ENCODE measurements at regions not wholly inside any gene's neighbourhood (a gene's known extent, or its start where the extent isn't known, plus 50 kb on each side); places are given as distances from the start of the nearest gene placed in this dataset.

- TF ChIP-seq, protein P1, sequence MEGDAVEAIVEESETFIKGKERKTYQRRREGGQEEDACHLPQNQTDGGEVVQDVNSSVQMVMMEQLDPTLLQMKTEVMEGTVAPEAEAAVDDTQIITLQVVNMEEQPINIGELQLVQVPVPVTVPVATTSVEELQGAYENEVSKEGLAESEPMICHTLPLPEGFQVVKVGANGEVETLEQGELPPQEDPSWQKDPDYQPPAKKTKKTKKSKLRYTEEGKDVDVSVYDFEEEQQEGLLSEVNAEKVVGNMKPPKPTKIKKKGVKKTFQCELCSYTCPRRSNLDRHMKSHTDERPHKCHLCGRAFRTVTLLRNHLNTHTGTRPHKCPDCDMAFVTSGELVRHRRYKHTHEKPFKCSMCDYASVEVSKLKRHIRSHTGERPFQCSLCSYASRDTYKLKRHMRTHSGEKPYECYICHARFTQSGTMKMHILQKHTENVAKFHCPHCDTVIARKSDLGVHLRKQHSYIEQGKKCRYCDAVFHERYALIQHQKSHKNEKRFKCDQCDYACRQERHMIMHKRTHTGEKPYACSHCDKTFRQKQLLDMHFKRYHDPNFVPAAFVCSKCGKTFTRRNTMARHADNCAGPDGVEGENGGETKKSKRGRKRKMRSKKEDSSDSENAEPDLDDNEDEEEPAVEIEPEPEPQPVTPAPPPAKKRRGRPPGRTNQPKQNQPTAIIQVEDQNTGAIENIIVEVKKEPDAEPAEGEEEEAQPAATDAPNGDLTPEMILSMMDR (conservative IDR thresholded peaks at IDR 0.05), result no peak
- no peak for TF ChIP-seq ZFX (IDR thresholded peaks at IDR 0.05)
These were observed 866.2 kb upstream of the DDX18 start for GRCh38 chr2:116948258-116948657.

Data from C4-2B (cell line).